Glomerular visceral epithelial cell (primary cell): ENCODE measurements at regions not wholly inside any gene's neighbourhood (a gene's known extent, or its start where the extent isn't known, plus 50 kb on each side); places are given as distances from the start of the nearest gene placed in this dataset.
"Not testable (repeated sequence)": the region's sequence is repeated elsewhere in the genome, so short reads cannot be mapped to it uniquely, and the experiment has no call there.

Source experiments
- DNase-seq: peaks from one replicate; pipeline ENCODE4 v3.0.0-alpha.2; 2016; ENCODE audit errors: extremely low spot score

DNA sequence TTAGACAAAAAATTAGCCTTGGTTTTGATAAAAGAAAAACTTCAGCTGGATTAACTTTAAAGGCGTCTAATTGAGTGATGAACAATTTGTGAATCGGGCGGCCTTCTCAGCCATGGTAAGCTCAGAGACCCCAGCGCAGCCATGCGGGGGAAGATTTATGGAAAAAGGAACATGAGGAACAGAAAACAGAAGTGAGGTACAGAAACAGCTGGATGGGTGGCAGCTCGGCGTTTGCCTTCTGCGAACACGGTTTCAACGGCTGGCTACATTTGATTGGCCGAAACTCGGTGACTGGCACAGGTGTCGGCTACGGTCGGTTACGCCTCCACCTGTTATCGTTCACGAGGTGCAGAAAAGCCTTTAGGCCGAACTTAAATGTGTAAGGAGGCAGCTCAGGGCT, 401.4 kb upstream of the FAT1 start:
- no peak for DNase-seq

DNA sequence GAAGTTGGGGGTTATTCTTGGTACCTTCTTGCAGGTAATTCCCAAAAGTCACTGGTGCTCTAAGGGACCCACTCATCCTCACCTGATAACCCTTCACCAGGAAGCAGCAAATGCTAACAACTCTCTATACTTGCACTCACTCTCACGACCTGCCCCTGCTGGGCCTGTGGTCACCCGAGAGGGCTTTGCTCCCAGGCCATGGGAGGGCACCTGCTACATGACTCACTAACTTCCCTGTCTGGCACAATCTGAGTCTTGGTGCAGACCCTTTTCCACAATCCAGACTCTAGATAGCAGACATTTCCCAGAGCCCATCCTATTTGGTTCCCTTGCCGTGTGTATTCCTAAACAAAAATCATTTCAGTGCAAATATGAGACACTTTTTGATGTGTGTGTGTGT, 403.8 kb upstream of the FAT1 start:
- DNase-seq, result peak; percentile 48

- peak; percentile 79 for DNase-seq
Measured at GRCh38 chr4:187128222-187128621, 404.6 kb upstream of the FAT1 start.

DNA sequence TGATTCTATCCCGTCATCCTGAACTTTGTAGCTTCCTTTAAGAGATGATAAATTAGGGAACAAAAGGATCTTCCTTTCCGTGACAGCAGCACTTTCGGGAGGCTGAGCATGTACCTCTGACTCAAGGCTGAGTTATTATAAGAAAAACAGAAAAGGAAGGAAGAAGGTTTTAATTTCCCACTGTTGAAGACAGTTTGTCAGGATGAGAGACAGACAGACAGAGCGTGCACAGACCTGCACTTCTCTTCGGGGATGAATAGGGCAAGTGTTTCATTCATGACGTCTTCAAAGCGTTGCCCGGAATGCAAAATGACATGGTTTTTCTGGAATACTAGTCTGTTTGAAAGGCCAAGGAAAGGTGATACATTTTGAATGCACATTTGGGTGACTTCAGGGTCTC, 405.3 kb upstream of the FAT1 start:
- peak; percentile 50 for DNase-seq

- not testable (repeated sequence) for DNase-seq
Measured at GRCh38 chr4:187131826-187132225, 408.2 kb upstream of the FAT1 start.

GRCh38 chr4:187135878-187136277, 412.2 kb upstream of the FAT1 start:
- no peak for DNase-seq

- DNase-seq, result no peak
Measured at GRCh38 chr4:187139141-187139540, 415.5 kb upstream of the FAT1 start.

DNA sequence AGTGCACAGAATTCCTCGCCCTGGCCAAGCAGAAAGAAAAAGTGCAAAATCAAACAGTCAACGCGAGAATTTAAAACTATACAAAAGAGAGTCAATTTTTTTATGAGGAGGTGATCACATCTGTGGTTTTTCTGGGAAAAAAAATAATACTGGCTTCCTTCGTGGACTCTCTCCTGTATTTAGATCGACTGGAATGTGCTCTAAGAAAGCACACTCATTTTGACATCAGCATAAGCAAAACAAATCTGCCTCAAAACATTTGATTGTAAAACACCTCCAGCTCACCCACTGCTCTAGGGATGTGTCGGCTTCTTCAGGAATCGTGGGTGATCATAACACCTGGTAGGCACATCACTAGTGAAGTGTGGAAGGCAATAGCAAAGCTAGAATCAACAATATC, 417.4 kb upstream of the FAT1 start:
- DNase-seq, result no peak

DNA sequence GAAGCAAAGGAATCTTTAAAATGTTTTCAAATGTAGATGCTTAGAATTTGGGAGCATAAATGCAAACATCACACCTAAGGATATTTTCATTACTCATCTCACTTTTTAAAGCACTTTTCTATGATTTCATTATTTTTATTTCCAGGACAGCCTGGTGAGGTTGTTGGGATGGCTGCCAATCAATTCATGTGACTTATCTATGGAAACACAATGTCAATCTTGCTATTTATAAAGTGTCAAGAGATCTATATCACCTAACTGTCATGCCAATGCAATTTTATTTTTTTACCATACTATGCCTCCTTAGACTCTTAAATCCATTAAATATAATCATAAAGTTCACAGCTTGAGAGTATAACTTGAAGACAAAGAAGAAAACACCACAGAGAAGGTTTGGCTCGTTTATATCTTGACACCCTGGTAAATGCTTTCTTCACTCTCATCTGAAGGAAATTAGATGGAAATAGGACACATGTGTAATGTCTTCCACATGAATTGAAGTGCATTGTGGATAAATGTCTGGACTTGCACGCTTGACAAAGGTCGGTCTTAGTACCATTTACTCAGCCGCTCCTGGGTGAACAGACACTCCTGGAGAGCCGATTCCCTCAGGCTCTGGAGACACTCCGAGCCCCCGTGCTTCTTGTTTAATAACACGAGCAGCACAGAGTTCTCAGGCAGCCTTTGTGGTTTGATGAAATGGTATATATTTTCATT, 425.7 kb upstream of the FAT1 start:
- no peak for DNase-seq

GRCh38 chr4:187157380-187157958, 433.8 kb upstream of the FAT1 start:
- DNase-seq, result no peak

- no peak for DNase-seq
Measured at GRCh38 chr4:187158003-187158402, 434.3 kb upstream of the FAT1 start.

DNA sequence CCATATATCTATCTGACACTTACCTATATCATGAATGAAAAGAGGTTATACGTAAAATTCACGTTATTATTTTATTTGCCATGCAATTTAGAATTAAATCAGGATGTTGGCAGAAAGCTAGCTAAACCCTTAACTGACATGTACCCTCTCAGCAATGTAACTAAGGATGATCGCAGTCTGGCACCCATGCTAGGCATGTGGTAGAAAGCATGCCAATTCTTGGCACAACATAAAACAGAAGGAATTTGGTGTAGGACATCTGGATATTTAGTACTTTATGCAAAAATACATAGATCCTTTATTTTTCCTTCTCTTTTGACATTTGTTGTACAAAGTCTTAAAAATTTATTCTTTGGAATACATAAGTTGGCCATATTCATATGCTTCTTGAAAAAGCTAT, 436.8 kb upstream of the FAT1 start:
- DNase-seq, result no peak

- no peak for DNase-seq
Measured at GRCh38 chr4:187166886-187167512, 443.3 kb upstream of the FAT1 start.

DNA sequence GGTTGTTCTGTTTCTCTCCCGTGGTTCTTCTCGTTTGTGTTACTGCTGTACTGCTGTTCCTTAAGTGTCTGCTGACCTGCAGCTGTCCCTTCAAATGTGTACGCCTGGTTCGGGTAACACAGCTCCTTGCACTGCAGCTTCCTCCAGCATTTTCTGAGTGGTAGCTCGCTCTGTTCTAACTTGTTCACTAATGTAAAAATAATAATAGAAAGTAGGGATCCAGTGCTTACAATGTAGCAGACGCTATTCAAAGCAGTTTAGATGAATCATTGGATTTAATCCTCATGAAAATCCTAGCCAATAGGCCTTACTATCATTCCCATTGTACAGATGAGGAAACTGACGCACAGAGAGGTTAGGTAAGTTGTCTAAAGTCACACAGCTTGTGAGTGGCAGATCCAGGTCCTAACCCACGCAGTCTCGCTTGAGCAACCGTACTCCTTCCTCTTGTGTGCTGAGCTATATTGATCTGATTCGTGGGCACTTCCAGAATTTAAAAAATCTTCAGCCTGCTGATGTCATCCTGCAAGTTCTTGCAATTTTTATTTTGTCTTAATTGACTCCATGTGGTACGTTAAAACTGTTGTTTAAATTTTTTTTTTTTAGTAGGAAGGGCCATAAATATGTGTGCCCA, 448.2 kb upstream of the FAT1 start:
- DNase-seq, result no peak

DNA sequence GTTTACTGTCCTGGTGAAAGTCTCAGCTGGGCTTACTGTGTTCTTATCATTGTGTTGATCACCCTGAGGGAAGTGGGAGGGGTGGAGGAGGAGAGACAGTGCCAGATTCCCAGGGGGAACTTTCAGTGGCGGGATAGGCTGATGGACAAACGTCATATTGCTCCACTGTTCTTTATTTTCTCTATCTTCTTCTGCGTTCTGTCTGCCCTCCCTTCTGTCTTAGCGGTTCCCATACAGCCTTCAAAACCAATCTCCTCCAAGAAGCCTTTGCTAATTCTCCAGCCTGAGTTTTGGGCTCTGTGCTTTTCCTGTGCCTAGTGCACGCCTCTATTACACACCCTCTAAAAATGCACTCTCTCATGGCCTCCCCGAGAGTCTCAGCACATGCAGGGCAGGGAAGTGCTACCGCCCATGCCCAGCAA, 448.7 kb upstream of the FAT1 start:
- no peak for DNase-seq

DNA sequence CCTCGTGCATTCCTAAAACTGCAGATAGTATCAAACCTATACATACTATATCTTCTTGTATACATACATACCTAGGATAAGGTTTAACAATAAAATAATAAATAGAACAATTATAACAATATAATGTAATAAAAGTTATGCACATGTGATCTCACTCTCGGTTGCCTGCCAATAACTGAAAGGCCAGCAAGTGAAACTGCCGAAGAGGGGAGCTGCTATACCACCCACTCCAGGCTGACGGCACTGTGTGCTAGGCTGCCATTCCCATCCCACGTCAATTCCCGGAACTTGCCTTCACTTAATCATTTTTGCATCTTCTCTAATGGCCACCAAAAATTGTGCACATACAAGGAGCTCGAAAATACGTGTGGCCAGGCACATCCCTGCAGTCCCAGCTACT, 451.1 kb upstream of the FAT1 start:
- no peak for DNase-seq

DNA sequence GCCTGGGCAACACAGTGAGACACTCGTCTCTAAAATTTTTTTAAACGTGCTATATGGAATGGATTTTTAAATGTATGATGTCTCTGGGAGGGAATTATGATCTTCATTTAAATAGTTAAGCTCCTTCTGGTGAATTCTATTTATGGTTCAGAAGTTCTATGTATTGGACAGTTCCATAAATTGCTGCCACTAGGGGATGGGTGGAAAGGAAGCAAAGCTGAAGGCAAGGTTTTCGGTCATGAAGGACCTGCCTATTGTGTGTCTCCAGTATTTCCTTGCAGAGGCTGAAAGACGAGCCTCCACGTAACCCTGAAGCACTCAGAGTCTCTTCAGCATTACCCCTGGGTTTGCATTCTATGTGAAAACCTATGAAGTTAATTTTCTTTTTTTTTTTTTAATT, 451.5 kb upstream of the FAT1 start:
- DNase-seq, result no peak

DNA sequence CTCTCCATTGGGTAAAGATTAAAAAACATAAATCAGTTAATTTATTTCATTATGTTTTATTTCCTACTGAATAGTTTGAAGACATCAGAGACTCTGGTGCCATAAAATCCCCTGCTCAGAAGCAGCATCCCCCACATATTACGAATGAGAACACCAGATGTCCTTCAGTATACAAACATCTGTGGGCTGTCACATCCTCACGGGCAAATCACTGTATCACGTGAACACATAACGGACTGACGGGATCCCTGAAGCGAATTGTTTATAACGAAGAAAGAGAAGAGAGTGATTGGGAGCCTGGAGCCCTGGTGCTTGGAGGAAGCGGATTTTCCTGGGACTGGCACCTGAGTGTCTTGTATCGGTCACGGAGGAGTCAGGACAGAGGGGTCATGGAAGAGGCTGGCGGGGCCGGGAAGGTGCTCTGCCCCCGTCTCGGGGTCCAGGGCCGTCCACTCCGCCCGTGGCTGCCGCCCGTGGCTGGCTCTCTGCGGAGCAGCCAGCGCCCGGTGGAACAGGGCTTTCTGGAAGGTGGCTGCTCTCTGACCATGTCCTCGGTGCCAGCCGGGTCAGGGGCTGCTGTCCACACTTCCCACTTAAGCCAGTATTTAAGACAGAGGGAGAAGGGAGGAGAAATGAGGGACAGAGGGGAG, 452.7 kb upstream of the FAT1 start:
- no peak for DNase-seq

DNA sequence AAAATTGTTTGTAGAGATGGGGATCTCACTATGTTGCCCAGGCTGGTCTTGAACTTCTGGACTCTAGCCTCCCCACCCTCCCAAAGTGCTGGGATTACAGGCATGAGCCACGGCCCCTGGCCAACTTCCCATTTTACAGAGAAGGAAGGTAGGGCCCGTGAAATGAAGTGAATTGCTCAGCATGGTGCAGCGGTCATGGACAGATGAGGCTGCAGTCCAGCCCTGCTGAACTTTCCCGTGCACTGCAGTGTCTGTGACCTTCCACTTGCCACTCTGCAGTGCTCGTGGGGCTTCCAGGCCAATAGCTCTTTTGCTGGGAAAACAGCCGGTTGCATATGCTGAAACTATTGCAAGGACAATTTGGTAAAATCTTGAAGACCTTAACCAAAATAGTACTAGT, 454.4 kb upstream of the FAT1 start:
- DNase-seq, result no peak

DNA sequence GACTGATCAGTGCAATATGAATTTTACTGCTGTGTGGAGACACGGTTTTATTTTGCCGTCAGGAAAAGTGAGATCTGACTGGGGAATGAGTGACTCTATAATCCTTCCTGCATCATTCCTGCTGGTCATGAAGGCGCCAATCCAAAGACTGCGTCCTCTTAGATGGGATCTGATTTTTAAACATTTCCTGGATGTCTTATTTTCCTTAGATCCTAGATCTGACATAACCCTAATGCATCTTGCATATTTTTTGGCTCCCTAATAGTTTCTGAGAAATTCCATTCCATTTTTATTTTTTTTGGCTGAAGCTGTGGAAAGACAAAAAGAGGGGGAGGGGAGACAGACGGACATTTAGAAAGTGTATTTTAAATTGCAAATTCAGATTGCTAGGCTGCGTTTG, 454.9 kb upstream of the FAT1 start:
- no peak for DNase-seq

GRCh38 chr4:187179086-187180058, 455.7 kb upstream of the FAT1 start:
- no peak for DNase-seq
